Middle frontal gyrus (tissue), 1 donor: ENCODE measurements at regions not wholly inside any gene's neighbourhood (a gene's known extent, or its start where the extent isn't known, plus 50 kb on each side); places are given as distances from the start of the nearest gene placed in this dataset.
"Not testable (repeated sequence)": the region's sequence is repeated elsewhere in the genome, so short reads cannot be mapped to it uniquely, and the experiment has no call there.

ENCODE experiments used
- DNase-seq: peaks from one replicate; pipeline ENCODE4 v3.0.0-alpha.2; 2015; ENCODE audit warnings: low spot score; ENCODE audit errors: extremely low spot score

DNA sequence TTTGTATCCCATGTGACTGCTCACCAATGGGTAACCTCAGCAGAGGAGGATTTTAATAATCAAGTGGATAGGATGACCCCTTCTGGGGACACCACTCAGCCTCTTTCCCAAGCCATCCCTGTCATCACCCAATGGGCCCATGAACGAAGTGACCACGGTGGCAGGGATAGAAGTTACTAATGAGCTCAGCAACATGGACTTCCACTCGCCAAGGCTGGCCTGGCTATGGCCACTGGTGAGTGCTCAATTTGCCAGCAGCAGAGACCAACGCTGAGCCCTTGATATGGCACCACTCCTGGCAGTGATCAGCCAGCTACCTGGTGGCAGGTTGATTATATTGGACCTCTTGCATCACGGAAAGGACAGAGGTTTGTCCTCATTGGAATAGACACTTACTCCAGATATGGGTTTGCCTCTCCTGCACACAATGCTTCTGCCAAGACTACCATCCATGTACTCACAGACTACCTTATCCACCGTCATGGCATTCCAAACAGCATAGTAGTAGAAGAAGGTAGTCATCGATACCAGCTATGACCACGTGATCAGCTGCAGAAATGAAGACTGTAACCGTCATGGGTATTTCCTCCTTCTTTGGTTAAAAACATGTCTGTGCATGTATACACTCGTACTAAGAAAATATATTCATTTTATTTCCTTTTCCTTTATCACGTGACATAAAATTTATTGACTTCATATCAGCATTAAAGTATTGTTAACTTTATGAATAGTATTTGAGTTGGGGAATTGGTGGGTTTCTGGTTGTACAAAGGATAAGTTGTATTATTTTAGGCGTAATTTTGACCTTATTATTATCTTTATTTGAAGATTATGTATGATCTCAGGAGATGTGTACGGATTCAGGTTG, 562.6 kb downstream of the PTPRU start:
- DNase-seq: no peak

DNA sequence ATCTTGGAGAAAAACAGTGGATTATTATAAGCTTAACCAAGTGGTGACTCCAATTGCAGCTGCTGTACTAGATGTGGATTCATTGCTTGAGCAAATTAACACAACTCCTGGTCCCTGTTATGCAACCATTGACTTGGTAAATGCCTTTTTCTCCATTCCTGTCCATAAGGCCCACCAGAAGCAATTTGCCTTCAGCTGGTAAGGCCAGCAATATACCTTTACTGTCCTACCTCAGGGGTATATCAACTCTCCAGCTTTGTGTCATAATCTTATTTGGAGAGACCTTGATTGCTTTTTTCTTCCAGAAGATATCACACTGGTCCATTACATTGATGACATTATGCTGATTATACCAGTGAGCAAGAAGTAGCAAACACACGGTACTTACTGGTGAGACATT, 560.8 kb downstream of the PTPRU start:
- not testable (repeated sequence) for DNase-seq

DNA sequence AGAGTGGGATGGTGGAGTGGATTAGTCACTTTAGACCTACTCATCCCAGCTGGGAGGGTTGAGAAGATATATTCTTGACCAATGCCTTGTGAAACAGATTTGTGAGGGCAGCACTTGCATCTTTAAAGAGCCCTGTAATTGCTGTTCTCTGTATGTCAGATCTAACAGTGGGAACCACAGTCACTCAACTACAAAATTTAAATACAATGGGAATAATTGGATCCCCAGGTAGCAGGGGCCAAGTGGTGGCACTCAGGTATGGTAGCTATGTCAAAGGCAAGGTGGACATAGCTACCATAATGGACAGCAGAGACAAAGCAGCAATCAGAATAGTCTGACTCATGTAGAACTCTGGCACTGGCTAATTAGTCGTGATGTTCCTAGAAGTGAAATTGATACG, 559.6 kb downstream of the PTPRU start:
- DNase-seq: not testable (repeated sequence)

DNA sequence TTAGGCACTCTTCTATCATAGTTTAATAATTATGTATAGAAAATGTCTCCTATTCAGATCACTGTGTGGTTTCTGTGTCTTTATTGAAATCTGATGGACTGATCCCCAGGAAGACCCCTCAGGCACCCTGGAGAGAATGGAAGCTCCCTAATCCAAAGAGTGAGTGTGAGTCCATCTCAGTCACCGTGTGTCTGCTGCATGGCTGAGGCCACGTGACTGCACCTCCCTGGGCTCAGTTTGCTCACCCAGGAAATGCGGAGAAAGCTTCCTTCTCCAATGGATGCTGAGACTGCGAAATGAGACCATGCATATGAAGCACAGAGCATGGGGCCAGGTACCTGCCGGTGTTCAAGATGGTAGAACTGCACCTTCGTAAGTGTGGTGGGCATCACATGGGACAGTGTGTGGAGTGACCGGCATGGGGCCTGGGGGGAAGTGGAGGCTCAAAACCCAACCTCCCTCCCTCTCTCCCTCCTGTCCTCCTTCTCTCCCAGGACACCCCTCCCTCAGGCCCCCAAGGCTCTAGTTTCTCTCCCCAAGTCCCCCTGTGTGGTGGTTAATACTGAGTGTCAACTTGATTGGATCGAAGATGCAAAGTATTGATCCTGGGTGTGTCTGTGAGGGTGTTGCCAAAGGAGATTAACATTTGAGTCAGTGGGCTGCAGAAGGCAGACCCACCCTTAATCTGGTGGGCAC, 557.5 kb downstream of the PTPRU start:
- no peak for DNase-seq

DNA sequence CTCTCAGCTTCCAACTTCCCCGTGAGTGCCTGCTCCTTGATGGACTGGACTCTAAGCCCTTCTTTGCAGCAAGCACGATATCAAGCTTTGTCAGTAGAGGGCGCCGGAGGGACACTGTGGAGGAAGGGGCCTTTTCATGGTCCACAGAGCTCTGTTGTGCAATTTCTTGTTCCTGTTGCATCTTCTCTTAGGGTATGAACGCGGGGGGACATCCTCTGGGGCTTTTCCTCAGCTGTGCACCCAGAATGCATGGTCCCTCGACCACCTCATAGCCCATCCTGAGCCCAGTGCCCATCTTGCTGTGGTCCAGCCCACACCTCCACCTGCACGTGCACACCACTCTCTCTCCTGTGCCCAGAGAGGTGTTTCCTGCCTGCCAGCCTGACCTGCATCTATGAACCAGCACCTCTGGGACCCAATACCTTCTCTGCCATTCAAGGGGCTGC, 556.8 kb downstream of the PTPRU start:
- DNase-seq: peak; percentile 74

DNA sequence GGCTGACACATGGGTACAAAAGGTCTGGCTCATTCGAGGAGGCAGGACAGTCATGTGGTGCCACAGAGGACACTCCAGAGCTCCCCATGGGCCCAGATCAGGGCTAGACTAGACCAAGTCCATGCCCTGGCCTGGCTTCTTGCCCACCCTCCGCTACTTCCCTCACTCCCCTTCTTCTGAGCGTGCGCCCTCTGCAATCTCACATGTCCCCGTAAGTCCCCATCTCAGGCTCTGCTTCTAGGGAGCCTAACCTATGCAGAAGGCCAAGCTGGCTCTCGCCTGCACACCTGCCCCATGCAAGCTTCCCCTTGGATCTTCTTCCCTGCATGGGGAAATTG, 553.6 kb downstream of the PTPRU start:
- no peak for DNase-seq

DNA sequence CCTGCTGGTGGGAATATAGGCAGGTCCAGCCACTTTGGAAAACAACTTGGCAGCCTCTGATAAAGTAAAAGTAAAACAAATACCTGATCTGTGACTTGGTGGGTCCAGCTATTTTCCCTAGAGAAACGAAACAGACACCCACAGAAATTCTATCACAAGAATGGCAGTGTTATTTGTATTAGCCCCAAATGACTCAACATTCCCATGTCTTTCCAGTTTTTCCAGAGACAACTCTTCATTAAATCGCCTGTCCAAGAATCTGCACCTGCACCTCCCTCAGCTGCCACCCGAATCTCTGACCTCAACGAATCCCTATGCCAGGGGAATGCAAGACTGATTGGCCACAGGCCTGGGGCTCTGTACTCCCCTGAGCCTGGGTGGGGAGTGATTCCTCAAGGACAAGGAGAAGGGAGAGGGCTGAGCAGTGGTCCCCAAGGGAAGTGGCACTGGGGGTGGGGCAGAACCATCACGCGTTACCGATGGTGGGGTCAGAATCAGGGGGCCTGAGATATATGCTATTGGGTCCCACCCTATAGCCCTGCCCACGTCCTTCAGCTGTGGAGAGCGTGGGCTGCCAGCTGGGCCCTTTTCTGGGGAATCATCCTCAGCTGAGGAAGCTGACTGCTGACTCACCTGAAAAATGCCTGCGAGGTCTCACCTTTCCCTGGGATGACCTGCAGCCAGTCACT, 553.0 kb downstream of the PTPRU start:
- DNase-seq: no peak

DNA sequence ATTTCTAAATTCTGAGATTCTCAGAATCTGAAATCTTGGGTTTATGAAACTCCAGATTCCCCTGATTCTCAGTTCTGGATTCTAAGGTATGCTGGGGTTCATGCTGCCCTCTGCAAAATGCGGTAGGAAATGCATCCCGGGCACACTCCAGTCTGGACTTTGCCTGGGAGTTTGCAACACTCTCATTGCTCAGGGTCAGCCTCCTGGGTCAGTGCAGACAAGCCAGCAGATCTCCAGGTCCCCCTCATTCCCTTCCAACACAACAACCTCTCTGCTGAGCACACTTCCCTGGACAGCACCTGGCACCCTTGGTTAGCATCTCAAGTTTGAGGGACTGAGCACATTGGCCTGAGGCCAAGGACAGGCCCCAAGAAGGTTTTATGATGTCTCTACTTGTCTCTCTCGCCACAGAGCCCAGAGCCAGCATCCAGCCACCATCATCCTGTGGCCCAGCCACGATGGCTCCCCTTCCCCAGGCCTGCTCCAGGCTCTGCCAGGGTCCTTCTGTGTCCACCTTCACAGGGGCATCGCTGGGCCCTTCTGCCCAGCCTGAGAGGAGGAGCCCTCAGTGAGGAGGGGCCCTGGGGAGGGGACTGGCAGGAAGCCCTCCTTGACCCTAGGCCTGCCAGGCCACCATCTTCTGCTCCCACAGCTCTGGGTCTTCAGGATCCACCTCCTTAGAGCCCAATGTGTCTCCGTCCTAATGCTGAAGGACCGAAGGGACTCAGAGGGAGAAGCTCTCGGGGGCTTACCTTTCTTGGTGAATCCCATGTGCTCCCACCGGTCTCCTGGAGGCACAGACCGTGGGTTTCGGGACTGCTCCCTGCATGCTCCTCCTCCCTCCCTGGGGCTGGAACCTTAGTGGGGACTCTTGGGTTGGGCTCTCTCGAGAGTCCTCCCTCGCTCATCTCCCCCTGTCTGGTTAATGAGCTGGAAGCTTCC, 550.7 kb downstream of the PTPRU start:
- no peak for DNase-seq

DNA sequence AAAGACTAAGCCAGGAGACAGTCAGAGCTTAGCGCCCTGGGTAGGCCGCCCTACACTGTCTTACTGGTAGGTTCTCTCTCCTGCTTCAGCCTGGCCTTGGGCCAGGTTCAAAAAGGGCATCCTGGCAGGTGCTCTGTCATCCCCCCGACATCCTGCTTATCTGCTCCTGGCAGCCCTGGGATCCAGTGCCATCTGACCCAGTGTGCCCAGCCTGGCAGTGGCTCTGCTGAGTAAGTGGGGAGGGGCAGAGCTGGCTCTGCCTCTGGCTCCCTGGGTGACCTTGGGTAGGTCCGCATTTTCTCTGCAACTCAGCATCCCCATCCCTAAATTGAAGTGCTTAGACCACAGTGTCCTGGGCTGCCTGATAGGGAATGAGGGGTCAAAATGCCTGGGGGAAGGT, 549.9 kb downstream of the PTPRU start:
- DNase-seq: no peak

DNA sequence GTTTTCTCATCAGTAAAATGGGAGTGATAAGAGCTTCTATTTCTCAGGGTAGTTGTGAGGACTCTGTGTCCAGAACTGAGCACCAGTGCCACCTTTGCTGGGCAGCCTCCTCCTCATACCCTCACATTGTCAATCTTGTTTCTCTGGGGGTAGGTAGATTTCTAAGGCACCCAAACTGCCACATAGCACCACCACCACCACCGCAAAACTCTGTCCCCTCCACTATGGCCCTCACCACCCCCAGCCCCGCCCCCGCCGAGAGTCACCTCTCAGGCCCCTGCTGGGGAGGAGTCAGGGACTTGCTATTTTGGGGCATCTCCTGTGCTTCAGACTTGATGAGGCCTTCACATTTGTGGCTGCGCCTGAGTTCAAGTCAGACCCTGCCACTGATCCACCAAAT, 549.2 kb downstream of the PTPRU start:
- DNase-seq: no peak

DNA sequence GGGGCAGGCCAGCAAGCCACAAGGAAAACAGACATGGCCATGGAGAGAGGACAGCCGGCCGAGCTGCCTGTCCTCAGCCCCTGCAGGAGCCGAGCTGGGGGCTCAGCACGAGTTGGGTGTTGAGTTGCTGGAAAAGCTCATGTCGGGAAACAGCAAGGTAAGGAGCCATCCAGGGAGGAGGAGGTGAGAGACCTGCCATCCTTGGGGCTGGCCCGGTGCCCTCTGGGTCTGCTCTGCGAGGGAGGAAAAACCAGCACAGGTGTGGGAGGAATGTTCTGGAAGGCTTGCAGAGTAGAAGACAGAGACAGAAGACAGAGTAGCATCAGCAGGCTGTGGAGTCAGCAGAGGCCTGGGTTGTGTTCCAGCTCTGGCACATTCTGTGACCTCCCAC, 548.8 kb downstream of the PTPRU start:
- DNase-seq: no peak

DNA sequence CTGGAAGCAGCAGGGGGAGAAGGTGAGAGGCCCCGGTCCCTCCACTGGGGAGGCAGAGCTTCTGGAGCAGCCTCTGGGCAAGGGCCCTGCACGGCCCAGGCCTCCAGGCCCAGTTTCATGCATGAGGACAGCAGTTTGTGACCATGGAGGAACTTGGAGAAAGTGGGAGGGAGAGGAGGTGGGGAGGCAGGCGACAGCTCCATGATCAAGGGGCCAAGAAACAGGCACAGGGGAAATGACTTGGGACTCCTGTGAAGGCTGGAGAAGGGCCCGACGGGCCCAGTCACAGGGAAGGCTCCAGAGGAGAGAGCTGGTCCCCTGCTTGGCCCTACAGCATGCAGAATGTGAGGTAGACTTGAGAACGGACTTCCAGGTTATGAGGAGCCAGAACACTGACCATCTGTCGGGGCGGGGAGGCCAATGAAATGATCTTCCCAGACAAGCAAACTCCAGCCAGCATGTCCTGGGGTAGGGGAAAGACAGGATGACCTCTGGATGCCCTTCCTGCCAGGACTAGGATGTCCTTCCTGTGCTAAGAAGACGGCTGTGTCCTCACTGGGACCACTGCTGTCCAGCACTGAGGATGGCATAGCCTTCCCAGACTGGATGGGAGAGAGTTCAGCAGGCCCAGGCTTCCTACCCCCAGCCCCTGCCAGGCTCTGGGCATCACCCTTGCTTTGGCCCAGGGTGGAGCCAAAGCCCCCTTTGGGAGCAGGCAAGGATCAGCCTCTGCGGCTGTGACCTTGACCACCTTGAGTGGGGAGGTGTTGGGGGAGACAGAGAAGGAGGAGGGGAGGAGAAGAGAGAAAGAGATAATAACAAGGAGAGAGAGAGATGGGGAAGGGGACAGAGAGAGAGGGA, 548.2 kb downstream of the PTPRU start:
- DNase-seq: no peak

DNA sequence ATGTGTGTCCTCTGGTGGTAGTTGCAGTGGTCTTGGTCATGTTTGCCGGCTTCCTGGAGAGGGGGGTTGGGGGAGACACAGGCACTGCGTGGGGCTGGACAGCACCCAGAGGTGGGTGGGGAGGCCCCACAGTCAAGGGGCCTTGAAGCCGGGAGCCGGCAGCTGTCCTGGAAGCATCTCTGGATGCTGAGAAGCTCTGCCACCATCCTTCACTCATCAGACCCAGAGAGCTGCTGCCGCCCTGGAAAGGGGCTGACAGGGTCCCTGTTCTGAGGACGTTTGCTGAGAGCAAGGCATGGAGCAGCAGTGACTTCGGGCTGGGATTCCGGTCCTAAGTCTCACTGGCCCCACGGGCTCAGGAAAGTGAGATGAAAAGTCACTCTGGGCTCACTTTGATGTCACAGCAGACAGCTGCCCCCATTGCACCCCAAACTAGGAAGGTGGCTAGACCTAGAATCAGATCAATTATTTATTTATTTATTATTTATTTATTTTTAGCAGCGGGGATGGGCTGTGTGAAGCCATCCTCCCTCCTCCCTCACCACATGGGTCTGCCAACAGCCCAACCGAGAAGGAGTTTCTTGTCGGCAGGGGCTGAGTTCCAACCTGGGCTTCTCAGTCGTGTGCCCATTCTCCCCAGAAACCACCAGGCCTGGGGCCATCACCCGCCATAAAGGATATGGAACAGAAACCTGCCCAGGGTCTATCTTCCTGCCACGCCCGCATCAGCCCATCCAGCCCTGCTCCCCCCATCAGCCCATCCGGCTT, 547.4 kb downstream of the PTPRU start:
- no peak for DNase-seq

DNA sequence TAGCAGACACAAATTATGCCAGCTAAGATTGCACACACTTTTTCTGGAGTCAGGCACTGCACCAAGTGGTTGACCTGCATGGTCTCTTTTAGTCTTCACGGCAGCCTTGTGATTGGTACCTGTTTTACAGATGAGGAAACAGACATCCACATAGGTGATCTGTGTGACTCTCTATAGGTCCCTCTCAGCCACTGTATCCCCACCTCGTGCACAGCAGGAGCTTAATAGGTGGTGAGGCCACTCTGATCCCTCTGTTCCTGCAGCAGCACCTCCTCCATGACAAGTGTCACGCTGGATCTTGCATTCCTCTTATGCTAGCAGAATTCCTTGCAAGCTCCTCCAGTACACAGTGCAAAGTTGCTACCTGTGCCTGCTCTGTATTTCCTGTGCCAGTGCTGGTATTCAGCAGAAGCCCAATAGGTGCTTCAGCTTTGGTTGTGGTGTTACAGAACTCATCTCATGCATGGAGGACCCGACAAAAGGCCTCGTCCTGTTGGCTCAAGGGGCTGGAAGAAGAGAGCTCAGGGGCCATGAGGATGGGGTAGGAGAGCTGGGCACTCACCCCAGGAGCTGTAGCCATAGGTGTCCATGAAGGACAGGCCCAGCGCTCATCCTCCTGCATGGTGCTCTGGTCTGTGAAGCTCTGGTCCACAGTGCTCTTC, 546.7 kb downstream of the PTPRU start:
- no peak for DNase-seq

DNA sequence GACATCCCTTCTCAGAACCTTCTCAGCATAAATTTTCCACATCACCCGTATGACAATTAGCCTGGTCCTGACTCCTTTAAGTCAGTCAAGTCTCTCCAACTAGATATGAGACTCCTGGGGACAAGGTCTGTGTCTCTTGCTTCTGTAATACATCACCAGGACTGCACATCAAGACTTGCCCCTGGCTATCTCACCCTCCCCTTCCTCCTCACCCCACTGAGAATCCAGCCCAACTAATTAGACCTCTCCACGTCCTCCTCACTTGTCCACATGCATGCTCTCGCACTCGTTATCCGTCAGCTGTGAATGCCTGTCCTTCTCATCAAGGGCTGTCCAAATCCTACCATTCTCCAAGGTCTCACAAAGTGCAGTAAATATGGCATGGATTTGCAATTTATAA, 542.8 kb downstream of the PTPRU start:
- DNase-seq: no peak

DNA sequence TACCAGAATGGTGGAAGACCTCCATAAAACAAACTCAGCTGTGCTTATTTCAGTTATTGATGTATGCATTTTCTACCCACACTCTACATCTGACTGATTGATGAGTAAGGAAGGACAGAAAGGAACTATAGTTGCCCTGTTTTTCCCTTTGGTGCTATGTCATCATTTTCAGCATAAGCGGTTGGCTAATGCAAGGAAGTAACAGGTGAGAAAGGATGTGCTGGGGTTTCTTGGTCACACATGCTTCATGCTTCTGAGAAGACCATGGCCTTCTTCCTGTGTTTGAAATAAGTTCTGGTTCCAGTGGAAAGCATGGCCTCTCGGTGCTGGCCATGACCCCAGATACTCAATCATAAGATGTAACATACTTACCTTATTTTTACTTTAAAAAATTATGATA, 541.2 kb downstream of the PTPRU start:
- no peak for DNase-seq

DNA sequence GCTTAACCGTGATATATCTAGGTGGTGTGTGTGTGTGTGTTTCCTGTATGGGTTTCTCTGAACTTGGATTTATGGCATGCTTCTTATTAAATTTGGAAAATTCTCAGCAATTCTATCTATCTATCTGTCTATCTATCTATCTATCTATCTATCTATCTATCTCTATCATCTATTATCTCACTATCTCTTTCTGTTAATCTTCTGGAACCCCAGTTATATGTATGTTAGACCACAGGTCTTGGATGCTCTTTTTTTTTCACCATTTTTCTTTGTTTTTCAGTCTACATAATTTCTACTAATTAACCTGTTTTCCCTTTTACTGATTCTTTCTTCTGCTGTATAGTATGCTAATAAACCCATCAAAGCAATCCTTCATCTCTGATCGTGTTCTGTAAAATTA, 538.0 kb downstream of the PTPRU start:
- no peak for DNase-seq

DNA sequence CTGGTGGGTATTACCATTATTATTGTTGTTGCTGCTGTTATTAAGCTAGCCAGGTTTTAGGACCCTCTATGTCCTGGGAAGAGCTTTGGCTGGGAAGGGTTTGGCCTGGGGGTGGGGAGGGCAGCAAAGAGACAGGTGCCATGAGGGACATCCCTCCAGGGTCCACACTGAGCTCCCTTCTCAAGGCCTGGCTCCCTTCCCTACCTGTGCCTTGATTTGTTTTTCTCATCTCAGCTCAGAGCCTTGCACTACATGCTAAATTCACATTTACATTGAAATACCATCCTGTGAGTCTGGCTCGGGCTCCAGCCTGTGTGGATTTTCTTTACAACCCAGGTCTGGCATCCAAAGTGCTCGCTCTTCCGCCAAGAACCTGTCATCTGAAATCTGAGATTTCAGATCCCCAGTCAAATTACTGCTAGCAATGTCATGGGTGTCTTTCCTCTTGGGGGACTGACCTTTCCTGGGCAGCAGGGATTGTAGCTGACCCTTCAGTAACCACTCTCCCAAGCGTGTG, 536.3 kb downstream of the PTPRU start:
- DNase-seq: no peak
